ENCODE measurements at regions not wholly inside any gene's neighbourhood (a gene's known extent, or its start where the extent isn't known, plus 50 kb on each side); places are given as distances from the start of the nearest gene placed in this dataset.

DNA sequence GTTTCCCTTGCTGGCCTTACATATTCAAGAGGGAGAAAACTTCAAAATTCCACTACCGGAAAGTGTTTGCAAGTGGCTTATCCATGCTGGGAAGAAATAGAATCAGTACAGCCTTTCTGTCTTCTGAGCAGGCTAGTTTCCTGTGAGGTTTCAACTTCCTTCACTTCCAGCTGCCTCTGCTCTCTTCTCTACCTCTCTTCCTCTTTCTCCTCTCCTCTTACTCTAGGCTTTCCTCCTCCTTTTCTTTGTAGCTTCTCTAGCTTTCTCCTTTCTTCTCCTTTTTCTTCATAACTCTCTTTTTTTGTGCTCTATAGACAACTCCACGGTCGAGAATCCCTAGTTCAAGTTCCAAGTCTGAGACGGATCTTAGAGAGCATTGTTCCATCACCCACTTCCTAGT lies 421.8 kb downstream of the ETS1 start:
- TF ChIP-seq, protein P1, sequence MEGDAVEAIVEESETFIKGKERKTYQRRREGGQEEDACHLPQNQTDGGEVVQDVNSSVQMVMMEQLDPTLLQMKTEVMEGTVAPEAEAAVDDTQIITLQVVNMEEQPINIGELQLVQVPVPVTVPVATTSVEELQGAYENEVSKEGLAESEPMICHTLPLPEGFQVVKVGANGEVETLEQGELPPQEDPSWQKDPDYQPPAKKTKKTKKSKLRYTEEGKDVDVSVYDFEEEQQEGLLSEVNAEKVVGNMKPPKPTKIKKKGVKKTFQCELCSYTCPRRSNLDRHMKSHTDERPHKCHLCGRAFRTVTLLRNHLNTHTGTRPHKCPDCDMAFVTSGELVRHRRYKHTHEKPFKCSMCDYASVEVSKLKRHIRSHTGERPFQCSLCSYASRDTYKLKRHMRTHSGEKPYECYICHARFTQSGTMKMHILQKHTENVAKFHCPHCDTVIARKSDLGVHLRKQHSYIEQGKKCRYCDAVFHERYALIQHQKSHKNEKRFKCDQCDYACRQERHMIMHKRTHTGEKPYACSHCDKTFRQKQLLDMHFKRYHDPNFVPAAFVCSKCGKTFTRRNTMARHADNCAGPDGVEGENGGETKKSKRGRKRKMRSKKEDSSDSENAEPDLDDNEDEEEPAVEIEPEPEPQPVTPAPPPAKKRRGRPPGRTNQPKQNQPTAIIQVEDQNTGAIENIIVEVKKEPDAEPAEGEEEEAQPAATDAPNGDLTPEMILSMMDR (IDR thresholded peaks at IDR 0.05) = no peak
- TF ChIP-seq POLR2A (IDR thresholded peaks at IDR 0.05) = no peak

All from uterus (tissue), 2 donors.